Neural cell (in vitro differentiated cells): ENCODE measurements at regions not wholly inside any gene's neighbourhood (a gene's known extent, or its start where the extent isn't known, plus 50 kb on each side); places are given as distances from the start of the nearest gene placed in this dataset.
"Not testable (repeated sequence)": the region's sequence is repeated elsewhere in the genome, so short reads cannot be mapped to it uniquely, and the experiment has no call there.

Experiments used
- H2AFZ ChIP-seq: fragments of 200-600, 300-800 bp; sonication (generic), shearing (Covaris generic); 2 replicates; pipeline ENCODE4 v1.6.0; 2014; ENCODE audit warnings: low read depth, mild to moderate bottlenecking, antibody characterized with exemption, low read length, moderate library complexity
- H3F3A ChIP-seq: fragments of 200-600 bp; shearing (Covaris generic); 2 replicates; pipeline ENCODE4 v1.6.1; 2016; ENCODE audit warnings: mild to moderate bottlenecking, moderate library complexity, mixed read lengths, antibody characterized with exemption, low read length; ENCODE audit not compliant: insufficient read depth, poor library complexity, severe bottlenecking
- H3K27ac ChIP-seq: fragments of 200-600, 300-800 bp; sonication (generic), shearing (Covaris generic); 2 replicates; pipeline ENCODE4 v1.5.1; 2014; ENCODE audit warnings: mild to moderate bottlenecking, low read length, moderate library complexity
- H3K27me3 ChIP-seq: fragments of 300-800, 200-600 bp; sonication (generic), shearing (Covaris generic); 2 replicates; pipeline ENCODE4 v1.6.0; 2014; ENCODE audit warnings: mild to moderate bottlenecking, low read depth, low read length, moderate library complexity; ENCODE audit not compliant: insufficient read depth
- H3K36me3 ChIP-seq: fragments of 300-800, 200-600 bp; sonication (generic), shearing (Covaris generic); 2 replicates; pipeline ENCODE4 v1.5.1; 2014; ENCODE audit warnings: mild to moderate bottlenecking, antibody characterized with exemption, low read length, moderate library complexity; ENCODE audit not compliant: insufficient read depth
- H3K4me2 ChIP-seq: fragments of 300-800, 200-600 bp; sonication (generic), shearing (Covaris generic); 2 replicates; pipeline ENCODE4 v1.6.0; 2014; ENCODE audit warnings: mild to moderate bottlenecking, low read length
- H3K4me3 ChIP-seq: fragments of 300-800, 200-600 bp; sonication (generic), shearing (Covaris generic); 2 replicates; pipeline ENCODE4 v1.5.1; 2014; ENCODE audit warnings: mild to moderate bottlenecking, low read length, moderate library complexity
- H3K79me2 ChIP-seq: fragments of 200-600 bp; shearing (Covaris generic); replicated peaks from 2 replicates; pipeline ENCODE4 v1.6.0; 2014; ENCODE audit warnings: mild to moderate bottlenecking, low read length, moderate library complexity; ENCODE audit not compliant: insufficient read depth
- H3K9ac ChIP-seq: fragments of 300-800, 200-600 bp; sonication (generic), shearing (Covaris generic); 2 replicates; pipeline ENCODE4 v1.6.1; 2016; ENCODE audit warnings: mild to moderate bottlenecking, low read length, mixed read lengths
- H3K9me2 ChIP-seq: fragments of 200-600 bp; shearing (Covaris generic); 2 replicates; pipeline ENCODE4 v1.6.1; 2016; ENCODE audit warnings: mild to moderate bottlenecking, low read length, mixed read lengths; ENCODE audit not compliant: insufficient read depth
- H3K9me3 ChIP-seq: fragments of 200-600, 300-800 bp; sonication (generic), shearing (Covaris generic); 2 replicates; pipeline ENCODE4 v1.6.1; 2016; ENCODE audit warnings: mild to moderate bottlenecking, mixed run types, low read length, moderate library complexity, mixed read lengths
- H4K20me1 ChIP-seq: fragments of 200-600 bp; shearing (Covaris generic); 2 replicates; pipeline ENCODE4 v1.6.1; 2016; ENCODE audit warnings: mild to moderate bottlenecking, mixed run types; ENCODE audit not compliant: insufficient read depth
- EP300 ChIP-seq: fragments of 450-650 bp; conservative IDR thresholded peaks from 2 replicates; pipeline ENCODE4 v1.6.1; 2014; ENCODE audit warnings: antibody characterized with exemption, mild to moderate bottlenecking, moderate library complexity; ENCODE audit not compliant: poor library complexity, severe bottlenecking
- EZH2 ChIP-seq: fragments of 200-600, 300-800 bp; shearing (Covaris generic), sonication (generic); IDR thresholded peaks from 2 replicates; pipeline ENCODE4 v1.6.1; 2014; ENCODE audit warnings: antibody characterized with exemption, low read length, borderline replicate concordance, mild to moderate bottlenecking; ENCODE audit not compliant: insufficient read depth, poor library complexity, severe bottlenecking
- MXI1 ChIP-seq: fragments of 450-650 bp; conservative IDR thresholded peaks from 2 replicates; pipeline ENCODE4 v1.6.1; 2014; ENCODE audit warnings: antibody characterized with exemption, mild to moderate bottlenecking; ENCODE audit not compliant: poor library complexity, severe bottlenecking
- POLR2AphosphoS5 ChIP-seq: IDR thresholded peaks from 2 replicates; pipeline ENCODE4 v1.6.1; 2012
- RAD21 ChIP-seq: fragments of 450-650 bp; conservative IDR thresholded peaks from 2 replicates; pipeline ENCODE4 v1.6.1; 2014; ENCODE audit warnings: antibody characterized with exemption, mild to moderate bottlenecking, moderate library complexity
- SMC3 ChIP-seq: fragments of 450-650 bp; conservative IDR thresholded peaks from 2 replicates; pipeline ENCODE4 v1.6.1; 2014; ENCODE audit warnings: antibody characterized with exemption, mild to moderate bottlenecking, moderate library complexity; ENCODE audit not compliant: poor library complexity
- TAF1 ChIP-seq: IDR thresholded peaks from 2 replicates; pipeline ENCODE4 v1.6.1; 2012; ENCODE audit warnings: low read depth
- TF ChIP-seq, protein P1 (sequence below): fragments of 450-650 bp; IDR thresholded peaks from 2 replicates; pipeline ENCODE4 v1.5.1; 2014; ENCODE audit warnings: antibody characterized with exemption, mild to moderate bottlenecking, moderate library complexity; ENCODE audit not compliant: poor library complexity, severe bottlenecking
- TF ChIP-seq, protein P2 (sequence below): IDR thresholded peaks from 2 replicates; pipeline ENCODE4 v1.6.1; 2012; ENCODE audit warnings: borderline replicate concordance

DNA sequence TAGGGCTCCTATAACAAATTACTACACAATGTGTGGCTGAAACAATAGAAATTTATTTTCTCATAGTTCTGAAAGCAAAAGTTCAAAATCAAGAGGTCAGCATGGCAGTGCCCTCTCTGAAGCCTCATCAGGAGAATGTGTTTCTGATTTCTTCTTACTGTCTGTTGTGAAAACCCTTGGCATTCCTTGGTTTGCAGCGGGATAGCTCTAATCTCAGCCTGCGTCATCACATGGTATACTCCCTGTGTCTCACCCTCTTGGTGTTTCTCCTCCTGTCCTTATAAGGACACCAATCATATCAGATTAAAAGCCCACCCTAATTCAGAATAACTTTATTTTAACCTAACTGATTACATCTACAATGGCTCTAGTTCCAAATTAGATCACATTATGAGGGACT is 87.5 kb upstream of the CDH9 start:
- H4K20me1 ChIP-seq = no peaks in the 10 kb centered on the region
- no peak overlapping the region for H2AFZ ChIP-seq
- no peak overlapping the region for H3K9ac ChIP-seq
- no peaks in the 10 kb centered on the region for H3F3A ChIP-seq
- H3K79me2 ChIP-seq = no peaks in the 10 kb centered on the region
- no peaks in the 10 kb centered on the region for H3K27me3 ChIP-seq
- H3K4me3 ChIP-seq = no peak overlapping the region
- no peaks in the 10 kb centered on the region for H3K9me3 ChIP-seq
- H3K9me2 ChIP-seq = no peaks in the 10 kb centered on the region
- no peak for TF ChIP-seq POLR2AphosphoS5
- TF ChIP-seq, protein P1, sequence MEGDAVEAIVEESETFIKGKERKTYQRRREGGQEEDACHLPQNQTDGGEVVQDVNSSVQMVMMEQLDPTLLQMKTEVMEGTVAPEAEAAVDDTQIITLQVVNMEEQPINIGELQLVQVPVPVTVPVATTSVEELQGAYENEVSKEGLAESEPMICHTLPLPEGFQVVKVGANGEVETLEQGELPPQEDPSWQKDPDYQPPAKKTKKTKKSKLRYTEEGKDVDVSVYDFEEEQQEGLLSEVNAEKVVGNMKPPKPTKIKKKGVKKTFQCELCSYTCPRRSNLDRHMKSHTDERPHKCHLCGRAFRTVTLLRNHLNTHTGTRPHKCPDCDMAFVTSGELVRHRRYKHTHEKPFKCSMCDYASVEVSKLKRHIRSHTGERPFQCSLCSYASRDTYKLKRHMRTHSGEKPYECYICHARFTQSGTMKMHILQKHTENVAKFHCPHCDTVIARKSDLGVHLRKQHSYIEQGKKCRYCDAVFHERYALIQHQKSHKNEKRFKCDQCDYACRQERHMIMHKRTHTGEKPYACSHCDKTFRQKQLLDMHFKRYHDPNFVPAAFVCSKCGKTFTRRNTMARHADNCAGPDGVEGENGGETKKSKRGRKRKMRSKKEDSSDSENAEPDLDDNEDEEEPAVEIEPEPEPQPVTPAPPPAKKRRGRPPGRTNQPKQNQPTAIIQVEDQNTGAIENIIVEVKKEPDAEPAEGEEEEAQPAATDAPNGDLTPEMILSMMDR = no peak
- no peak for TF ChIP-seq EP300
- no peak for TF ChIP-seq SMC3
- TF ChIP-seq RAD21 = no peak
- no peak for TF ChIP-seq EZH2
- no peak for TF ChIP-seq TAF1
- no peak for TF ChIP-seq MXI1
- TF ChIP-seq, protein P2, sequence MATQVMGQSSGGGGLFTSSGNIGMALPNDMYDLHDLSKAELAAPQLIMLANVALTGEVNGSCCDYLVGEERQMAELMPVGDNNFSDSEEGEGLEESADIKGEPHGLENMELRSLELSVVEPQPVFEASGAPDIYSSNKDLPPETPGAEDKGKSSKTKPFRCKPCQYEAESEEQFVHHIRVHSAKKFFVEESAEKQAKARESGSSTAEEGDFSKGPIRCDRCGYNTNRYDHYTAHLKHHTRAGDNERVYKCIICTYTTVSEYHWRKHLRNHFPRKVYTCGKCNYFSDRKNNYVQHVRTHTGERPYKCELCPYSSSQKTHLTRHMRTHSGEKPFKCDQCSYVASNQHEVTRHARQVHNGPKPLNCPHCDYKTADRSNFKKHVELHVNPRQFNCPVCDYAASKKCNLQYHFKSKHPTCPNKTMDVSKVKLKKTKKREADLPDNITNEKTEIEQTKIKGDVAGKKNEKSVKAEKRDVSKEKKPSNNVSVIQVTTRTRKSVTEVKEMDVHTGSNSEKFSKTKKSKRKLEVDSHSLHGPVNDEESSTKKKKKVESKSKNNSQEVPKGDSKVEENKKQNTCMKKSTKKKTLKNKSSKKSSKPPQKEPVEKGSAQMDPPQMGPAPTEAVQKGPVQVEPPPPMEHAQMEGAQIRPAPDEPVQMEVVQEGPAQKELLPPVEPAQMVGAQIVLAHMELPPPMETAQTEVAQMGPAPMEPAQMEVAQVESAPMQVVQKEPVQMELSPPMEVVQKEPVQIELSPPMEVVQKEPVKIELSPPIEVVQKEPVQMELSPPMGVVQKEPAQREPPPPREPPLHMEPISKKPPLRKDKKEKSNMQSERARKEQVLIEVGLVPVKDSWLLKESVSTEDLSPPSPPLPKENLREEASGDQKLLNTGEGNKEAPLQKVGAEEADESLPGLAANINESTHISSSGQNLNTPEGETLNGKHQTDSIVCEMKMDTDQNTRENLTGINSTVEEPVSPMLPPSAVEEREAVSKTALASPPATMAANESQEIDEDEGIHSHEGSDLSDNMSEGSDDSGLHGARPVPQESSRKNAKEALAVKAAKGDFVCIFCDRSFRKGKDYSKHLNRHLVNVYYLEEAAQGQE = no peak
- no peak overlapping the region for H3K27ac ChIP-seq
- no peak overlapping the region for H3K4me2 ChIP-seq
- H3K36me3 ChIP-seq = no peaks in the 10 kb centered on the region

DNA sequence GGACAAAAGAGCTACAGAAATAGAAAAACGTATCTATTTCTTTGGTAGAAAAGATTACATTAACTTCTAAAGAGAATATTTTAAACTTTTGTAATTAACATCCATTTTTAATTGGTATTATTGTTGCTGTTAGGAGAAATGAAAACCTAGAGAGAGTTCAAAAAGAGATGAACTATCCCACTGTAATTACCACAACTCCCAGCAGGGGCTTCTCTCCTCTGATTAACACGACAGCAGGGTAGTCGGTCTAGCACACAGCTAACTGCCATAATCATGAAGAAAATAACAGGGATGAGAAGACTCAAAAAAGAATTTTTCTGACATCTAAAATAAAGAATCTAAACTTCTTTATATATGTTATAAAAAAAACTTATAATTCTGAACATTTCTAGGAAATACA is 86.2 kb upstream of the CDH9 start:
- Histone ChIP-seq H3K79me2 (no peaks in the 10 kb centered on the region), H3K9ac (no peak overlapping the region), H2AFZ (no peak overlapping the region), H3F3A (no peaks in the 10 kb centered on the region), H3K27me3 (no peaks in the 10 kb centered on the region), H4K20me1 (no peaks in the 10 kb centered on the region), H3K36me3 (no peaks in the 10 kb centered on the region), H3K4me2 (no peak overlapping the region), H3K4me3 (no peak overlapping the region), H3K9me2 (no peaks in the 10 kb centered on the region), H3K9me3 (no peaks in the 10 kb centered on the region), H3K27ac (no peak overlapping the region)
- TF ChIP-seq, protein P2 = no peak
- no peak for TF ChIP-seq EP300
- TF ChIP-seq RAD21 = peak; percentile 24
- TF ChIP-seq, protein P1 = peak; percentile 36
- TF ChIP-seq TAF1 = no peak
- TF ChIP-seq EZH2 = no peak
- peak; percentile 15 for TF ChIP-seq SMC3
- TF ChIP-seq POLR2AphosphoS5 = no peak
- TF ChIP-seq MXI1 = no peak

DNA sequence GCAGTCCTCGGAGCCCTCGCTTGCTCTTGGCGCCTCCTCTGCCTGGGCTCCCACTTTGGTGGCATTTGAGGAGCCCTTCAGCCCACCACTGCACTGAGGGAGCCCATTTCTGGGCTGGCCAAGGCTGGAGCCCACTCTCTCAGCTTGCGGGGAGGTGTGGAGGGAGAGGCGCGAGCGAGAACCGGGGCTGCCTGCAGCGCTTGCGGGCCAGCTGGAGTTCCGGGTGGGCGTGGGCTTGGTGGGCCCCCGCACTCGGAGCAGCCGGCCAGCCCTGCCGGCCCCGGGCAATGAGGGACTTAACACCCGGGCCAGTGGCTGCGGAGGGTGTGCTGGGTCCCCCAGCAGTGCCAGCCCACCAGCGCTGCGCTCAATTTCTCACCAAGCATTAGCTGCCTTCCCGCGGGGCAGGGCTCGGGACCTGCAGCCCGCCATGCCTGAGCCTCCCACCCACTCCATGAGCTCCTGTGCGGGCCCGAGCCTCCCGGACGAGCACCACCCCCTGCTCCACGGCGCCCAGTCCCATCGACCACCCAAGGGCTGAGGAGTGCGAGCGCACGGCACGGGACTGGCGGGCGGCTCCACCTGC is 81.4 kb upstream of the CDH9 start:
- H3K9me3 ChIP-seq, H3K79me2 ChIP-seq, H3K27ac ChIP-seq, H3K9me2 ChIP-seq, H4K20me1 ChIP-seq, H3K4me2 ChIP-seq, H3K27me3 ChIP-seq, H3K4me3 ChIP-seq, H3F3A ChIP-seq, H3K36me3 ChIP-seq, H3K9ac ChIP-seq, H2AFZ ChIP-seq: not testable (repeated sequence)
